GM12874 (cell line): ENCODE measurements at regions not wholly inside any gene's neighbourhood (a gene's known extent, or its start where the extent isn't known, plus 50 kb on each side); places are given as distances from the start of the nearest gene placed in this dataset.

Source experiments
- TF ChIP-seq, protein P1 (sequence below): IDR thresholded peaks from 2 replicates; pipeline ENCODE4 v1.5.1; 2011; ENCODE audit warnings: low read depth, mild to moderate bottlenecking, control low read depth, low read length, moderate library complexity; ENCODE audit not compliant: insufficient read depth

DNA sequence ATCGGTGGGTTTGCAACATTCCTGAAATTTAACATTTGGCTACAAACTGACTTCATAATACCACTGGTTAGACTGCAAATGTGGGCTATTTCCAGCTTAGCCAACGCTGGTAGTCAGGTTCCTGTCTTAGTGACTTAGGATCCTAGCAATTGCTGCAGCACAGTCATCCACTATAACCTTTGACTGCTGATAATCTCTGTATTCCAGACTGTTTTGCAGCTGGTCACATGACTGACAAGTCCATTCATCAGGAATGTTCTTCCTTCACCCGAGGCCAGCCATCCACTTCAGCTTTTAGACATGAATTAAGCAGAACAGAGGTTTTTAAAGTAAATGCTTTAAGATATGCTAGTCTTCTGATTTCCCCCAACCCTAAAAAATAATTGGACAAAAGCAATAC lies 425.9 kb upstream of the MPDZ start:
- TF ChIP-seq, protein P1, sequence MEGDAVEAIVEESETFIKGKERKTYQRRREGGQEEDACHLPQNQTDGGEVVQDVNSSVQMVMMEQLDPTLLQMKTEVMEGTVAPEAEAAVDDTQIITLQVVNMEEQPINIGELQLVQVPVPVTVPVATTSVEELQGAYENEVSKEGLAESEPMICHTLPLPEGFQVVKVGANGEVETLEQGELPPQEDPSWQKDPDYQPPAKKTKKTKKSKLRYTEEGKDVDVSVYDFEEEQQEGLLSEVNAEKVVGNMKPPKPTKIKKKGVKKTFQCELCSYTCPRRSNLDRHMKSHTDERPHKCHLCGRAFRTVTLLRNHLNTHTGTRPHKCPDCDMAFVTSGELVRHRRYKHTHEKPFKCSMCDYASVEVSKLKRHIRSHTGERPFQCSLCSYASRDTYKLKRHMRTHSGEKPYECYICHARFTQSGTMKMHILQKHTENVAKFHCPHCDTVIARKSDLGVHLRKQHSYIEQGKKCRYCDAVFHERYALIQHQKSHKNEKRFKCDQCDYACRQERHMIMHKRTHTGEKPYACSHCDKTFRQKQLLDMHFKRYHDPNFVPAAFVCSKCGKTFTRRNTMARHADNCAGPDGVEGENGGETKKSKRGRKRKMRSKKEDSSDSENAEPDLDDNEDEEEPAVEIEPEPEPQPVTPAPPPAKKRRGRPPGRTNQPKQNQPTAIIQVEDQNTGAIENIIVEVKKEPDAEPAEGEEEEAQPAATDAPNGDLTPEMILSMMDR, result no peak

DNA sequence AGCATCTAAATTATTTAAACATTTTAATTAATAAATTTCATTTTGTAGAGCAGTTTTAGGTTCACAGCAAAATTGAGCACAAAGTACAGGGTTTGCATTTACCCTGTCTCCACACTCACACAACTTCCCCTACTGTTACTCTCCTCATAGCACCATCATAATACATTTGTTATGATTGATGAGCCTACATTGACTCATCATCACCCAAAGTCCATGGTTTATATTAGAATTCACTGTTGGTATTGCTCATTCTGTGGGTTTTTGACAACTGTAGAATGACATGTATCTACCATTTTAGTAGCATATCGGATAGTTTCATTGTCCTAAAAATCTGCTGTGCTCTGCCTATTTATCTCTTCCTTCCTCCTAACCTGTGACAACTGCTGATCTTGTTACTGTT lies 411.1 kb upstream of the MPDZ start:
- TF ChIP-seq, protein P1, result no peak

DNA sequence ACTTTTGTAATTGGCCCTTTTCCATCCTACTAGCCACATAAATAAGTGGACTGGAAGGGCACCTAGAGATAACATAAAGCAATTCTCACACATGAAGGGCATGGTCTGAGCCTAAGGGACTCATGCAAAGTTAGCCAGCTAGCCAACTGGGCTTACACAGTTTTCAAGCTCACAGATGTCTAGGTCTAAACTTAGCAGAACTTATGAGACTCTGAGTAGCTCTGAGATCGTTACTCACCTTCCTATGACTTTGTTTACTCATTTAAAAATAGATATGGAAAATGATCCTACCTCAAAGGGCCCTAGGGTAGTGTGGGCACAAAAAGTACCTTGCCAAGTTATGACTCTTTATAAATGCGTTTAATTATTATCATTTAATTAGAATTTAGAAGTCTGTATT lies 410.4 kb upstream of the MPDZ start:
- TF ChIP-seq, protein P1, result no peak

DNA sequence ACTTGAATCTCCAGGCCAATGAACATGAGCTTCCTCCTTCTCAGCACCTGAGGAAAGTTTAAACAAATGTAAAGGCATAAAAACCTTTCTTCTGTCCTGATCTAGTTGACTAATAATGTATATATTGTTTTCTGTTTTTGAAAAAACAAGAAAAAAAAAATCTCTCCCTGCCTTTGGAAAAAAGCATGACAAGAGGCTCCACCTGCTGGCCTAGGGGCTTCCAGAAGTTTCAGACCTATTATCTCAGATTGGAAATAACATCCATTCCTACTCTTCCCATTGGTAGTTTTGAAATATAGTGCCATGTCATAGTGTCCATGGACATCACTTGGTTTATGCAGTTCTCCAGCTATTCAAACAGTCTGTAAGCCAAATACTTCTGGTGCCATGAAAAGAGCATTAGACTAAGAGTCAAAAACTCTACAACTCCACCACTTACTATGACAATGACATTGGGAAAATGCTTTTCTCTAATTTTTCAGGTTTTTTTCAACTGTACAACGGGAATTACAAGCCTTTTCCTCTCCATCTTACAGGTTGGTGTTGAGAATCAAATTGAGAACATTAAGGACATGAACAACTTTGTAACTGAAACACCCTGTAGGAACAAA lies 409.6 kb upstream of the MPDZ start:
- TF ChIP-seq, protein P1, result no peak

DNA sequence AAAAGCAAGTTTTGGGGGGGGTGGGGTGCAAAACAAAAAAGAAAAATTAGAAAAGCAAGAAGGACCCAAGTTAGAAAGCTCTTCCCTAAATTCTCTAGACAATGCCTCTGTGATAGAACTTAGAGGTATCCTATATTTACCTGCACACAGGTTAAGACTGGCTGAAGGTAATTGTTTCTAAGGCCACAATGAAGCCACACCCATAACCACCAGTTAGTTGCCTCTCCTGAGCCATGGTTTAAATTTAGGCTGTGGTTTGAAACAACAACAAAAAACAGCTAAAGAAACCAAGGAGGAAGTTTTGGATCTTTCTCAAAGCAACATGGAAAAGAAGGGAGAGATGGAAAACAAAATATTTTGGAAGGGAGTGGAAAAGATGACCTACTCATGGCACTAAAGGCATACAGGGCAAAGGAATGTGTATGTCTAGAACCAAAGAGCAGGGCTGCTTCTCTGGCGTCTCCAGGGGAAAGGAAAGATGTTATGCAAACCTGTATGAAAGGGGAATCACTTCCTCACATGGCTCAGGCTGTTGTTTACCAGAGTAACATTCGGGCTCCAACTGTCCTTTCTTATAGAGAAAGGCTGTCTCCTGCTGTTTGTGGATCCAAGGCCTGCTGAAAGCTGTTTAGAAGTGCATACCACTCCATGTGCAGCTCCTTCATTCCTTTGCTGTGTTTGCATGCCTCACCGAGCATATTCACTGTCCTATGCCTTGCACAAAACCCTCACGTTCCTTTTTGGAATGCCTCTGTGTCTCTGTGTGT lies 408.9 kb upstream of the MPDZ start:
- TF ChIP-seq, protein P1, result no peak

DNA sequence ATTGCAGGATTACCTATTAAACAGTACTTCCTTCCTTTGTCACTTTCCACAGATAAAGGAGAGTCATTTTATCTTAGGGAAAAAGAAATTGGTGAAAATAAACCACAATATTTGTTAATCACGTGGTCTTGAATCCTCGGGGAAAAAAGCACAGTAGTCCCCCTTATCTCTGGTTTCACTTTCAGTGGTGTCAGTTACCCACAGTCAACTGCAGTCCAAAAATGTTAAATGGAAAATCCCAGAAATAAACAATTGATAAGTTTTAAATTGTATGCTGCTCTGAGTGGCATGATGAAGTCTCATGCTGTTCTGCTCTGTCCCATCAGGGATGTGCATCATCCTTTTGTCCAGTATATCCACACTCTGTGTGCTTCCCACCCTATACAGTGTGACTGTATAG lies 405.2 kb upstream of the MPDZ start:
- TF ChIP-seq, protein P1, result no peak

DNA sequence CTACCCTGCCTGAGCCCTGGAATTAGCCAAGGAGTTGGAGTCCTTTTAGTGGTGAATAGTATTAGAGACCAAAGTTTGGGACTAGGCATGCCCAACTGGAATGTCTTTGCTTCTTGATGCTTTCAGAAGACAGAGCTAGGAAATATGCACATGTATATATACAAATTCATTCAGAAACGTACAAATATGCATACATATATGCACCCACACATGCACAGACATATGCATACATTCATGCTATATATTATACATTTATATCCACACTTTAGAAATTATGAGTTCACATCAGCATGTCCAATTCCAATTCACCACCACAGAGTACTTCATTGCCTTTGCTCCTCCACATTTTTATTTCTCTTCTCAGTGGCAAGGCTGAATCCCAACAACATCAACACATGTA lies 398.3 kb upstream of the MPDZ start:
- TF ChIP-seq, protein P1, result no peak
